K562 (cell line): ENCODE measurements at regions not wholly inside any gene's neighbourhood (a gene's known extent, or its start where the extent isn't known, plus 50 kb on each side); places are given as distances from the start of the nearest gene placed in this dataset.

Source experiments
- ATAC-seq: fragments of 200-7000 bp; cut with Tn5 transposase; 3 replicates; pipeline ENCODE4 v1.9.1; 2020; ENCODE audit warnings: moderate library complexity
- BruUV-seq: library from RNA; stranded (reverse); fragments of 400-500 nt; replicated peaks from 2 replicates; lab custom pipeline; 2021; lab: Mats Ljungman, UMichigan
- CTCF ChIA-PET: fragments of 300-600 bp; formaldehyde crosslinking; extraction: SDS; loops from one replicate; lab custom pipeline; 2021; ENCODE audit warnings: low intra/inter-chr PET ratio; lab: Yijun Ruan, JAX
- POLR2A ChIA-PET: fragments of 300-600, 350-650 bp; sonication (Branson Sonifier 250); formaldehyde crosslinking; extraction: SDS; loops from one replicate; lab custom pipeline; 2021; ENCODE audit warnings: antibody characterized with exemption, inconsistent platforms; lab: Yijun Ruan, JAX
- DNase-seq, 4 experiments: peaks; one replicate each; pipeline versions ENCODE4 v3.0.0 to v3.0.0-alpha.2; 2011 to 2018; ENCODE audit warnings: low spot score in 3 of 4, mixed read lengths in 3 of 4; ENCODE audit errors: extremely low read depth in 1 of 4
- FAIRE-seq: peaks from 2 replicates; lab custom pipeline; 2011; peaks lifted over from hg19 to GRCh38; lab: Jason Lieb, UNC
- H2AFZ ChIP-seq: 2 replicates; pipeline ENCODE4 v1.6.0; 2011; ENCODE audit warnings: low read depth, low read length, control low read depth, inconsistent platforms
- H3K27ac ChIP-seq: fragments of 200-600 bp; 3 replicates; pipeline ENCODE4 v1.8.0; 2011; ENCODE audit warnings: low read depth, mild to moderate bottlenecking, control low read depth, inconsistent platforms, low read length, moderate library complexity, mixed read lengths; ENCODE audit errors: extremely low read depth
- H3K27me3 ChIP-seq, 2 experiments: fragments of 300-600 bp in 1 of 2; 2 replicates in 1 of 2; 3 replicates in 1 of 2; pipeline versions ENCODE4 v1.6.0 to v1.8.0; 2011; ENCODE audit warnings: inconsistent platforms in 2 of 2, low read length in 2 of 2, mild to moderate bottlenecking in 1 of 2, mixed read lengths in 1 of 2, moderate library complexity in 1 of 2; ENCODE audit not compliant: control insufficient read depth in 2 of 2, insufficient read depth in 2 of 2
- H3K36me3 ChIP-seq: fragments of 300-600 bp; 3 replicates; pipeline ENCODE4 v1.8.0; 2011; ENCODE audit warnings: mild to moderate bottlenecking, low read length, inconsistent platforms; ENCODE audit not compliant: control insufficient read depth, insufficient read depth
- H3K4me1 ChIP-seq, 2 experiments: fragments of 200-600 bp in 1 of 2; replicated peaks in 1 of 2; 2 replicates in 1 of 2; 3 replicates in 1 of 2; pipeline versions ENCODE4 v1.5.1 to v1.8.0; 2011; ENCODE audit warnings: inconsistent platforms in 2 of 2, low read length in 2 of 2, mild to moderate bottlenecking in 1 of 2, mixed read lengths in 1 of 2, moderate library complexity in 1 of 2; ENCODE audit not compliant: control insufficient read depth in 2 of 2, insufficient read depth in 2 of 2
- H3K4me2 ChIP-seq: 2 replicates; pipeline ENCODE4 v1.6.1; 2011; ENCODE audit warnings: low read length, control low read depth, inconsistent platforms, mixed read lengths; ENCODE audit not compliant: insufficient read depth
- H3K4me3 ChIP-seq: fragments of 200-600 bp; sonication (generic), shearing (Covaris generic); 2 replicates; pipeline ENCODE4 v1.5.1; 2016; ENCODE audit warnings: control low read depth, inconsistent platforms
- H3K79me2 ChIP-seq: fragments of 200-600 bp; 3 replicates; pipeline ENCODE4 v1.8.0; 2011; ENCODE audit warnings: low read length, inconsistent platforms; ENCODE audit not compliant: control insufficient read depth, insufficient read depth
- H3K9ac ChIP-seq, 2 experiments: 2 replicates each; pipeline versions ENCODE4 v1.6.0 to v1.6.1; 2011; ENCODE audit warnings: low read depth in 2 of 2, low read length in 2 of 2, control low read depth in 1 of 2, inconsistent platforms in 1 of 2, mild to moderate bottlenecking in 1 of 2, mixed read lengths in 1 of 2; ENCODE audit not compliant: insufficient read depth in 1 of 2
- H3K9me1 ChIP-seq: one replicate; pipeline ENCODE4 v1.6.0; 2011; ENCODE audit warnings: inconsistent platforms, mild to moderate bottlenecking, low read length, moderate library complexity; ENCODE audit not compliant: control insufficient read depth, insufficient read depth
- H3K9me3 ChIP-seq: replicated peaks from 2 replicates; pipeline ENCODE4 v1.5.1; 2011; ENCODE audit warnings: low read depth, low read length, inconsistent platforms; ENCODE audit not compliant: control insufficient read depth, insufficient read depth
- H4K20me1 ChIP-seq: replicated peaks from 2 replicates; pipeline ENCODE4 v1.6.1; 2011; ENCODE audit warnings: low read length, inconsistent platforms, mixed read lengths; ENCODE audit not compliant: control insufficient read depth, insufficient read depth
- BMI1 ChIP-seq: fragments of 150-350 bp; IDR thresholded peaks from 2 replicates; pipeline ENCODE4 v1.6.1; 2014; ENCODE audit warnings: low read length
- FOSL1 ChIP-seq: fragments of 200-800 bp; sonication (Bioruptor generic); conservative IDR thresholded peaks from 2 replicates; pipeline ENCODE4 v1.6.1; 2016; ENCODE audit warnings: missing genetic modification characterization, missing compliant biosample characterization
- HDGF ChIP-seq: fragments of 450-650 bp; IDR thresholded peaks from 2 replicates; pipeline ENCODE4 v1.6.1; 2016
- KLF1 ChIP-seq: fragments of 450-650 bp; IDR thresholded peaks from 2 replicates; pipeline ENCODE4 v1.6.1; 2016; ENCODE audit warnings: missing genetic modification characterization, missing compliant biosample characterization
- NFYB ChIP-seq: IDR thresholded peaks from 2 replicates; pipeline ENCODE4 v1.6.1; 2011; ENCODE audit warnings: mild to moderate bottlenecking, moderate library complexity; ENCODE audit not compliant: insufficient read length; ENCODE audit errors: extremely low read depth
- POLR3G ChIP-seq: IDR thresholded peaks from 2 replicates; pipeline ENCODE4 v1.6.1; 2011; ENCODE audit not compliant: insufficient read length, insufficient replicate concordance; ENCODE audit errors: extremely low read depth
- SMAD1 ChIP-seq: fragments of 150-350 bp; IDR thresholded peaks from 2 replicates; pipeline ENCODE4 v1.6.1; 2014; ENCODE audit warnings: low read length, low read depth; ENCODE audit not compliant: partially characterized antibody
- SMAD4 ChIP-seq: fragments of 250-450 bp; sonication (Bioruptor Pico); conservative IDR thresholded peaks from 2 replicates; pipeline ENCODE4 v1.8.0; 2021; ENCODE audit warnings: inconsistent platforms, mild to moderate bottlenecking, moderate library complexity
- TGIF2 ChIP-seq: sonication (generic); formaldehyde crosslinking; IDR thresholded peaks from 2 replicates; pipeline ENCODE4 v1.8.1; 2022; ENCODE audit warnings: mild to moderate bottlenecking, missing genetic modification reagents, moderate library complexity
- ZFPM2 ChIP-seq: fragments of 250-450 bp; sonication (Bioruptor Pico); IDR thresholded peaks from 2 replicates; pipeline ENCODE4 v1.5.1; 2022; ENCODE audit warnings: mild to moderate bottlenecking
- WGBS: fragments of 100-300 bp; shearing (Covaris generic); methylation state at CpG from one replicate; pipeline ENCODE4 v1.1.6; 2016; ENCODE audit warnings: low coverage, mixed read lengths; ENCODE audit not compliant: insufficient coverage; ENCODE audit errors: missing lambda C conversion rate; 5-methylcytosine and 5-hydroxymethylcytosine counted together
- in situ Hi-C: fragments of 300-500 bp; cut with MboI; formaldehyde crosslinking; loops from 4 replicates; pipeline ENCODE4 v1.15.0; 2018; ENCODE audit warnings: inconsistent platforms, mixed read lengths
- intact Hi-C: fragments of 100-400 bp; cut with micrococcal nuclease; formaldehyde crosslinking; loops from 2 replicates; pipeline ENCODE4 v1.14.2; 2022
- TF ChIP-seq, protein P1 (sequence below): sonication (generic); formaldehyde crosslinking; IDR thresholded peaks from 2 replicates; pipeline ENCODE4 v1.9.0; 2022; ENCODE audit warnings: mild to moderate bottlenecking, missing genetic modification reagents
- TF ChIP-seq, protein P2 (sequence below): fragments of 250-450 bp; sonication (Bioruptor Pico); IDR thresholded peaks from 2 replicates; pipeline ENCODE4 v1.4.0; 2020; ENCODE audit warnings: mild to moderate bottlenecking, moderate library complexity
- TF ChIP-seq, protein P3 (sequence below): fragments of 250-450 bp; sonication (Bioruptor Pico); IDR thresholded peaks from 2 replicates; pipeline ENCODE4 v1.4.0; 2020
- TF ChIP-seq, protein P4 (sequence below): sonication (generic); formaldehyde crosslinking; IDR thresholded peaks from 2 replicates; pipeline ENCODE4 v1.8.0; 2022; ENCODE audit warnings: mild to moderate bottlenecking, missing genetic modification reagents, borderline replicate concordance

DNA sequence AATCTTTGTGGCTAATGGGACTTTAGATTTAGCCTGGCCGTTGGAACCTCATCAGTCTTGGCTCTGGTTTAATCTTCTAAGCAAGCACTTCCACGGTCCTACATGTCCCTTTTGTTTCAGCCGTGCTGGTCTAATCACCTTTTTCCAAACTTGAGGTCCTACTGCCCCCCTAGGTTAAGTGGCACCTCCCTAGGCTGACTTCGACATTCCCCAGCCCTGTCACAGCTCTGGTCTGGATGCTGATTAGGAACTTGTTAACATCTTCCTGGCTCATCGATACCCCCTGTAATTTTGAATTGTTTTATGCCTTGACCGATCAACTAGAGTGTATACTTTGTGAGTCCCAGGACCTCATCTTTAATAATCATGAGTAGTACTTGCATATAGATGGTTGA, 56.6 kb downstream of the OTOR start:
- POLR2A ChIA-PET, result no interaction called here
- CTCF ChIA-PET, result interaction anchor here (3.8 kb wide), 1 partner anchor 627 kb away, joined by 13 read pairs; no protein-coding TSS in a partner anchor
- no peaks in the 10 kb centered on the region for H3K79me2 ChIP-seq
- in situ Hi-C loops (loop anchor here (10.0 kb wide), 1 partner anchor 620 kb away; no protein-coding TSS in a partner anchor), intact Hi-C loops (loop anchor here (1.0 to 10.0 kb wide), 3 partner anchors 17 to 1470 kb away; no protein-coding TSS in a partner anchor)
- H3K9me1 ChIP-seq, result no peaks in the 10 kb centered on the region
- H2AFZ ChIP-seq, result no peak overlapping the region
- H3K27me3 ChIP-seq, result no peaks in the 10 kb centered on the region
- no peaks in the 10 kb centered on the region for H3K36me3 ChIP-seq
- H3K4me1 ChIP-seq, result no peaks in the 10 kb centered on the region
- no peak overlapping the region for H3K9ac ChIP-seq
- no peak for ATAC-seq
- no peak for DNase-seq
- H3K4me3 ChIP-seq, result no peak overlapping the region
- H3K9me3 ChIP-seq, result no peaks in the 10 kb centered on the region
- FAIRE-seq, result no peak
- WGBS, result 2% methylated on average over 6 of the region's 6 CpGs
- no peak overlapping the region for H3K4me2 ChIP-seq
- BruUV-seq, result no TSS peak
- H3K27ac ChIP-seq, result no peak overlapping the region
- no peaks in the 10 kb centered on the region for H4K20me1 ChIP-seq
- TF ChIP-seq, protein P1, sequence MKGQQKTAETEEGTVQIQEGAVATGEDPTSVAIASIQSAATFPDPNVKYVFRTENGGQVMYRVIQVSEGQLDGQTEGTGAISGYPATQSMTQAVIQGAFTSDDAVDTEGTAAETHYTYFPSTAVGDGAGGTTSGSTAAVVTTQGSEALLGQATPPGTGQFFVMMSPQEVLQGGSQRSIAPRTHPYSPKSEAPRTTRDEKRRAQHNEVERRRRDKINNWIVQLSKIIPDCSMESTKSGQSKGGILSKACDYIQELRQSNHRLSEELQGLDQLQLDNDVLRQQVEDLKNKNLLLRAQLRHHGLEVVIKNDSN, result no peak
- TF ChIP-seq, protein P2, sequence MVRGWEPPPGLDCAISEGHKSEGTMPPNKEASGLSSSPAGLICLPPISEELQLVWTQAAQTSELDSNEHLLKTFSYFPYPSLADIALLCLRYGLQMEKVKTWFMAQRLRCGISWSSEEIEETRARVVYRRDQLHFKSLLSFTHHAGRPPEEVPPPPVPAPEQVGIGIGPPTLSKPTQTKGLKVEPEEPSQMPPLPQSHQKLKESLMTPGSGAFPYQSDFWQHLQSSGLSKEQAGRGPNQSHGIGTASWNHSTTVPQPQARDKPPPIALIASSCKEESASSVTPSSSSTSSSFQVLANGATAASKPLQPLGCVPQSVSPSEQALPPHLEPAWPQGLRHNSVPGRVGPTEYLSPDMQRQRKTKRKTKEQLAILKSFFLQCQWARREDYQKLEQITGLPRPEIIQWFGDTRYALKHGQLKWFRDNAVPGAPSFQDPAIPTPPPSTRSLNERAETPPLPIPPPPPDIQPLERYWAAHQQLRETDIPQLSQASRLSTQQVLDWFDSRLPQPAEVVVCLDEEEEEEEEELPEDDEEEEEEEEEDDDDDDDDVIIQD (CRISPR knock-in tag), result no peak
- no peak for TF ChIP-seq TGIF2 (CRISPR knock-in tag)
- TF ChIP-seq, protein P3, sequence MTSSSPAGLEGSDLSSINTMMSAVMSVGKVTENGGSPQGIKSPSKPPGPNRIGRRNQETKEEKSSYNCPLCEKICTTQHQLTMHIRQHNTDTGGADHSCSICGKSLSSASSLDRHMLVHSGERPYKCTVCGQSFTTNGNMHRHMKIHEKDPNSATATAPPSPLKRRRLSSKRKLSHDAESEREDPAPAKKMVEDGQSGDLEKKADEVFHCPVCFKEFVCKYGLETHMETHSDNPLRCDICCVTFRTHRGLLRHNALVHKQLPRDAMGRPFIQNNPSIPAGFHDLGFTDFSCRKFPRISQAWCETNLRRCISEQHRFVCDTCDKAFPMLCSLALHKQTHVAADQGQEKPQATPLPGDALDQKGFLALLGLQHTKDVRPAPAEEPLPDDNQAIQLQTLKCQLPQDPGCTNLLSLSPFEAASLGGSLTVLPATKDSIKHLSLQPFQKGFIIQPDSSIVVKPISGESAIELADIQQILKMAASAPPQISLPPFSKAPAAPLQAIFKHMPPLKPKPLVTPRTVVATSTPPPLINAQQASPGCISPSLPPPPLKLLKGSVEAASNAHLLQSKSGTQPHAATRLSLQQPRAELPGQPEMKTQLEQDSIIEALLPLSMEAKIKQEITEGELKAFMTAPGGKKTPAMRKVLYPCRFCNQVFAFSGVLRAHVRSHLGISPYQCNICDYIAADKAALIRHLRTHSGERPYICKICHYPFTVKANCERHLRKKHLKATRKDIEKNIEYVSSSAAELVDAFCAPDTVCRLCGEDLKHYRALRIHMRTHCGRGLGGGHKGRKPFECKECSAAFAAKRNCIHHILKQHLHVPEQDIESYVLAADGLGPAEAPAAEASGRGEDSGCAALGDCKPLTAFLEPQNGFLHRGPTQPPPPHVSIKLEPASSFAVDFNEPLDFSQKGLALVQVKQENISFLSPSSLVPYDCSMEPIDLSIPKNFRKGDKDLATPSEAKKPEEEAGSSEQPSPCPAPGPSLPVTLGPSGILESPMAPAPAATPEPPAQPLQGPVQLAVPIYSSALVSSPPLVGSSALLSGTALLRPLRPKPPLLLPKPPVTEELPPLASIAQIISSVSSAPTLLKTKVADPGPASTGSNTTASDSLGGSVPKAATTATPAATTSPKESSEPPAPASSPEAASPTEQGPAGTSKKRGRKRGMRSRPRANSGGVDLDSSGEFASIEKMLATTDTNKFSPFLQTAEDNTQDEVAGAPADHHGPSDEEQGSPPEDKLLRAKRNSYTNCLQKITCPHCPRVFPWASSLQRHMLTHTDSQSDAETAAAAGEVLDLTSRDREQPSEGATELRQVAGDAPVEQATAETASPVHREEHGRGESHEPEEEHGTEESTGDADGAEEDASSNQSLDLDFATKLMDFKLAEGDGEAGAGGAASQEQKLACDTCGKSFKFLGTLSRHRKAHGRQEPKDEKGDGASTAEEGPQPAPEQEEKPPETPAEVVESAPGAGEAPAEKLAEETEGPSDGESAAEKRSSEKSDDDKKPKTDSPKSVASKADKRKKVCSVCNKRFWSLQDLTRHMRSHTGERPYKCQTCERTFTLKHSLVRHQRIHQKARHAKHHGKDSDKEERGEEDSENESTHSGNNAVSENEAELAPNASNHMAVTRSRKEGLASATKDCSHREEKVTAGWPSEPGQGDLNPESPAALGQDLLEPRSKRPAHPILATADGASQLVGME (CRISPR knock-in tag), result no peak
- TF ChIP-seq SMAD1, result no peak
- no peak for TF ChIP-seq BMI1
- no peak for TF ChIP-seq HDGF
- no peak for TF ChIP-seq SMAD4
- no peak for TF ChIP-seq FOSL1 (tag)
- TF ChIP-seq KLF1 (tag), result no peak
- no peak for TF ChIP-seq ZFPM2
- TF ChIP-seq NFYB, result no peak
- TF ChIP-seq, protein P4, sequence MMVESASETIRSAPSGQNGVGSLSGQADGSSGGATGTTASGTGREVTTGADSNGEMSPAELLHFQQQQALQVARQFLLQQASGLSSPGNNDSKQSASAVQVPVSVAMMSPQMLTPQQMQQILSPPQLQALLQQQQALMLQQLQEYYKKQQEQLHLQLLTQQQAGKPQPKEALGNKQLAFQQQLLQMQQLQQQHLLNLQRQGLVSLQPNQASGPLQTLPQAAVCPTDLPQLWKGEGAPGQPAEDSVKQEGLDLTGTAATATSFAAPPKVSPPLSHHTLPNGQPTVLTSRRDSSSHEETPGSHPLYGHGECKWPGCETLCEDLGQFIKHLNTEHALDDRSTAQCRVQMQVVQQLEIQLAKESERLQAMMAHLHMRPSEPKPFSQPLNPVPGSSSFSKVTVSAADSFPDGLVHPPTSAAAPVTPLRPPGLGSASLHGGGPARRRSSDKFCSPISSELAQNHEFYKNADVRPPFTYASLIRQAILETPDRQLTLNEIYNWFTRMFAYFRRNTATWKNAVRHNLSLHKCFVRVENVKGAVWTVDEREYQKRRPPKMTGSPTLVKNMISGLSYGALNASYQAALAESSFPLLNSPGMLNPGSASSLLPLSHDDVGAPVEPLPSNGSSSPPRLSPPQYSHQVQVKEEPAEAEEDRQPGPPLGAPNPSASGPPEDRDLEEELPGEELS (CRISPR knock-in tag), result no peak
- TF ChIP-seq POLR3G, result no peak
